H9 (cell line): ENCODE measurements at regions not wholly inside any gene's neighbourhood (a gene's known extent, or its start where the extent isn't known, plus 50 kb on each side); places are given as distances from the start of the nearest gene placed in this dataset.

Experiments used
- DNase-seq: peaks from one replicate; pipeline ENCODE4 v3.0.0-alpha.2; 2017
- H2AFZ ChIP-seq: one replicate; pipeline ENCODE4 v1.6.1; 2013; ENCODE audit warnings: mild to moderate bottlenecking, low read length, control low read depth, moderate library complexity
- H2AK5ac ChIP-seq: 2 replicates; pipeline ENCODE4 v1.6.1; 2013; ENCODE audit warnings: low read length, control low read depth, mixed read lengths; ENCODE audit not compliant: insufficient read length
- H2BK120ac ChIP-seq: one replicate; pipeline ENCODE4 v1.6.1; 2013; ENCODE audit warnings: low read depth, mild to moderate bottlenecking, low read length, control low read depth, inconsistent platforms; ENCODE audit not compliant: poor library complexity, severe bottlenecking
- H2BK12ac ChIP-seq: 2 replicates; pipeline ENCODE4 v1.6.1; 2013; ENCODE audit warnings: low read length, control low read depth, mixed read lengths, low read depth; ENCODE audit not compliant: insufficient read length
- H2BK15ac ChIP-seq: 2 replicates; pipeline ENCODE4 v1.6.1; 2013; ENCODE audit warnings: low read depth, low read length, control low read depth
- H2BK20ac ChIP-seq: one replicate; pipeline ENCODE4 v1.6.1; 2013; ENCODE audit warnings: low read depth, mild to moderate bottlenecking, low read length, control low read depth, inconsistent platforms; ENCODE audit not compliant: poor library complexity, severe bottlenecking
- H2BK5ac ChIP-seq: 2 replicates; pipeline ENCODE4 v1.6.1; 2013; ENCODE audit warnings: low read length, control low read depth, mixed read lengths; ENCODE audit not compliant: insufficient read length
- H3K14ac ChIP-seq: 2 replicates; pipeline ENCODE4 v1.6.1; 2013; ENCODE audit warnings: low read length, control low read depth; ENCODE audit not compliant: insufficient read depth
- H3K18ac ChIP-seq: 2 replicates; pipeline ENCODE4 v1.6.1; 2013; ENCODE audit warnings: low read depth, mild to moderate bottlenecking, mixed read lengths, low read length, control low read depth; ENCODE audit not compliant: insufficient read length
- H3K23ac ChIP-seq: 2 replicates; pipeline ENCODE4 v1.6.1; 2013; ENCODE audit warnings: low read length, control low read depth, mixed read lengths, low read depth; ENCODE audit not compliant: insufficient read length
- H3K23me2 ChIP-seq: 2 replicates; pipeline ENCODE4 v1.6.1; 2013; ENCODE audit warnings: low read depth, mild to moderate bottlenecking, mixed read lengths, low read length, control low read depth; ENCODE audit not compliant: insufficient read length, poor library complexity, severe bottlenecking
- H3K27ac ChIP-seq: 2 replicates; pipeline ENCODE4 v1.5.1; 2013; ENCODE audit warnings: low read length, control low read depth, mixed read lengths, low read depth; ENCODE audit not compliant: insufficient read length
- H3K27me3 ChIP-seq: 2 replicates; pipeline ENCODE4 v1.6.1; 2013; ENCODE audit warnings: low read length, control low read depth, inconsistent platforms; ENCODE audit not compliant: insufficient read depth
- H3K4ac ChIP-seq: 2 replicates; pipeline ENCODE4 v1.6.1; 2013; ENCODE audit warnings: low read depth, mild to moderate bottlenecking, control low read depth, inconsistent platforms, low read length, moderate library complexity
- H3K4me1 ChIP-seq: 2 replicates; pipeline ENCODE4 v1.6.1; 2013; ENCODE audit warnings: low read length, control low read depth, inconsistent platforms; ENCODE audit not compliant: insufficient read depth
- H3K4me2 ChIP-seq: 2 replicates; pipeline ENCODE4 v1.6.1; 2013; ENCODE audit warnings: low read length, control low read depth, mixed read lengths; ENCODE audit not compliant: insufficient read length, insufficient read depth
- H3K56ac ChIP-seq: 2 replicates; pipeline ENCODE4 v1.6.1; 2013; ENCODE audit warnings: low read depth, mild to moderate bottlenecking, mixed read lengths, low read length, control low read depth; ENCODE audit not compliant: insufficient read length
- H3K79me1 ChIP-seq: 2 replicates; pipeline ENCODE4 v1.6.1; 2013; ENCODE audit warnings: low read depth, mild to moderate bottlenecking, moderate library complexity, low read length, control low read depth, inconsistent platforms; ENCODE audit not compliant: insufficient read depth, poor library complexity, severe bottlenecking
- H3K79me2 ChIP-seq: 2 replicates; pipeline ENCODE4 v1.6.1; 2013; ENCODE audit warnings: low read length, control low read depth, inconsistent platforms; ENCODE audit not compliant: insufficient read depth
- H3K9ac ChIP-seq: 2 replicates; pipeline ENCODE4 v1.6.1; 2013; ENCODE audit warnings: low read length, control low read depth, mixed read lengths; ENCODE audit not compliant: insufficient read length; ENCODE audit errors: extremely low read depth
- H3K9me3 ChIP-seq: one replicate; pipeline ENCODE4 v1.6.1; 2013; ENCODE audit warnings: low read depth, low read length, inconsistent platforms; ENCODE audit not compliant: control insufficient read depth
- H3T11ph ChIP-seq: one replicate; pipeline ENCODE4 v1.6.1; 2013; ENCODE audit warnings: mild to moderate bottlenecking, low read length, control low read depth, inconsistent platforms
- H4K20me1 ChIP-seq: one replicate; pipeline ENCODE4 v1.6.1; 2013; ENCODE audit not compliant: control insufficient read depth, insufficient read length, insufficient read depth
- H4K5ac ChIP-seq: 2 replicates; pipeline ENCODE4 v1.6.1; 2013; ENCODE audit warnings: low read depth, mild to moderate bottlenecking, mixed read lengths, low read length, control low read depth; ENCODE audit not compliant: insufficient read length
- H4K8ac ChIP-seq: replicated peaks from 2 replicates; pipeline ENCODE4 v1.6.1; 2013; ENCODE audit warnings: low read length, control low read depth, mixed read lengths, low read depth; ENCODE audit not compliant: insufficient read length
- H4K91ac ChIP-seq: 2 replicates; pipeline ENCODE4 v1.6.1; 2013; ENCODE audit warnings: low read depth, mild to moderate bottlenecking, moderate library complexity, mixed read lengths, low read length, control low read depth; ENCODE audit not compliant: insufficient read length
- H3K27ac Mint-ChIP-seq, 3 experiments: 2 replicates in 2 of 3; 3 replicates in 1 of 3; pipeline ENCODE4 v1.8.0; 2020 to 2021; ENCODE audit warnings: mixed read lengths in 3 of 3, mild to moderate bottlenecking in 1 of 3, moderate library complexity in 1 of 3
- H3K27me3 Mint-ChIP-seq: 2 replicates; pipeline ENCODE4 v1.8.0; 2021; ENCODE audit warnings: low read depth, mild to moderate bottlenecking, moderate library complexity, mixed read lengths
- H3K36me3 Mint-ChIP-seq, 3 experiments: 2 replicates in 2 of 3; 3 replicates in 1 of 3; pipeline ENCODE4 v1.8.0; 2020 to 2021; ENCODE audit warnings: low read depth in 3 of 3, mixed read lengths in 3 of 3; ENCODE audit not compliant: insufficient read depth in 1 of 3
- H3K4me1 Mint-ChIP-seq, 2 experiments: 2 replicates each; pipeline ENCODE4 v1.8.0; 2020; ENCODE audit warnings: mixed read lengths in 2 of 2
- H3K4me3 Mint-ChIP-seq, 2 experiments: 2 replicates in 1 of 2; 3 replicates in 1 of 2; pipeline ENCODE4 v1.8.0; 2020 to 2021; ENCODE audit warnings: mild to moderate bottlenecking in 2 of 2, mixed read lengths in 2 of 2, moderate library complexity in 1 of 2
- H3K9me3 Mint-ChIP-seq, 2 experiments: 2 replicates in 1 of 2; 3 replicates in 1 of 2; pipeline ENCODE4 v1.8.0; 2020; ENCODE audit warnings: mild to moderate bottlenecking in 2 of 2, mixed read lengths in 2 of 2, moderate library complexity in 1 of 2
- CTCF ChIP-seq: fragments of 200-600 bp; sonication (generic); conservative IDR thresholded peaks from 3 replicates; pipeline ENCODE4 v1.8.0; 2021; ENCODE audit warnings: antibody characterized with exemption, mild to moderate bottlenecking
- WGBS: extraction: QIAGEN DNeasy Blood & Tissue Kit; methylation state at CpG from one replicate; pipeline ENCODE4 v1.1.7; 2013; ENCODE audit warnings: missing lambda C conversion rate, low lambda C conversion rate, mixed read lengths; ENCODE audit not compliant: insufficient read length; ENCODE audit errors: extremely low coverage; 5-methylcytosine and 5-hydroxymethylcytosine counted together

GRCh38 chr2:34161549-34161948, 562.5 kb upstream of the FAM98A start:
- Mint-ChIP-seq H3K4me1 (no peaks in the 10 kb centered on the region), H3K9me3 (no peaks in the 10 kb centered on the region)

More at GRCh38 chr2:34161549-34161948, 562.5 kb upstream of the FAM98A start:
- Histone ChIP-seq H3K9me3 (no peaks in the 10 kb centered on the region), H3K56ac (no peak overlapping the region), H3K79me2 (no peaks in the 10 kb centered on the region), H3K18ac (no peak overlapping the region), H2BK120ac (no peak overlapping the region), H3K4me2 (no peak overlapping the region), H4K8ac (no peak overlapping the region), H2AK5ac (no peak overlapping the region), H4K20me1 (no peaks in the 10 kb centered on the region), H4K91ac (no peak overlapping the region), H3K23me2 (no peaks in the 10 kb centered on the region), H4K5ac (no peak overlapping the region), H3K27ac (no peak overlapping the region), H2BK5ac (no peak overlapping the region), H3T11ph (no peak overlapping the region), H3K79me1 (no peaks in the 10 kb centered on the region), H3K14ac (no peak overlapping the region), H3K23ac (no peak overlapping the region), H3K4ac (no peak overlapping the region), H2AFZ (no peak overlapping the region), H3K27me3 (no peaks in the 10 kb centered on the region), H2BK12ac (no peak overlapping the region), H2BK20ac (no peak overlapping the region), H3K4me1 (no peaks in the 10 kb centered on the region), H2BK15ac (no peak overlapping the region), H3K9ac (no peak overlapping the region)
- H3K36me3 Mint-ChIP-seq = no peaks in the 10 kb centered on the region
- no CpG with 5 or more reads among the region's 3 CpGs for WGBS
- no peak for DNase-seq
- no peak overlapping the region for H3K4me3 Mint-ChIP-seq
- no peak overlapping the region for H3K27ac Mint-ChIP-seq
- no peaks in the 10 kb centered on the region for H3K27me3 Mint-ChIP-seq
- TF ChIP-seq CTCF = no peak
